ENCODE measurements at regions not wholly inside any gene's neighbourhood (a gene's known extent, or its start where the extent isn't known, plus 50 kb on each side); places are given as distances from the start of the nearest gene placed in this dataset.

DNA sequence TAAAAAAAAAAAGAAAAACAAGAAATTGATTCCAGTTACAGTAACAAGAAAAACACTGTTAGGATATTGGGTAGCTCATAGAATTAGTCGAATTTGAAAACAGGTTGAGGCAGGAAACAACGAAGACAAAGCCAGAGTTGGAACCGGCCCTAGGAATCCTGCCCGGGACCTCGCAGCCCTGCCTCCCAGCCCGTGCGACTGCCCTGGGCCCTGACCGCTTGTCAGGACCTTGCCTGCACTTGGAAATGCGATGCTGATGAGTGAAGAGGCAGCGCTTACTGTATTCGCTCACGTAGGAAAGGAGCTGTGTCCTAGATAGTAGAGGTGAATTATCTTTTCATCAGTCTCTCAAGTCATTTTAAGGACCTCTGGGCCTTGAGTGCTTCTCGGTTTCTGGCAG lies 611.7 kb upstream of the FAT1 start:
- H3K4me3 ChIP-seq: no peak overlapping the region
- H3K27ac ChIP-seq: no peak overlapping the region
- no peak for DNase-seq (ENCODE audit: low read depth in 1 of 2, low spot score in 1 of 2)
- no peaks in the 10 kb centered on the region for H3K4me1 ChIP-seq (ENCODE audit: low read depth)
- TF ChIP-seq, protein P1, sequence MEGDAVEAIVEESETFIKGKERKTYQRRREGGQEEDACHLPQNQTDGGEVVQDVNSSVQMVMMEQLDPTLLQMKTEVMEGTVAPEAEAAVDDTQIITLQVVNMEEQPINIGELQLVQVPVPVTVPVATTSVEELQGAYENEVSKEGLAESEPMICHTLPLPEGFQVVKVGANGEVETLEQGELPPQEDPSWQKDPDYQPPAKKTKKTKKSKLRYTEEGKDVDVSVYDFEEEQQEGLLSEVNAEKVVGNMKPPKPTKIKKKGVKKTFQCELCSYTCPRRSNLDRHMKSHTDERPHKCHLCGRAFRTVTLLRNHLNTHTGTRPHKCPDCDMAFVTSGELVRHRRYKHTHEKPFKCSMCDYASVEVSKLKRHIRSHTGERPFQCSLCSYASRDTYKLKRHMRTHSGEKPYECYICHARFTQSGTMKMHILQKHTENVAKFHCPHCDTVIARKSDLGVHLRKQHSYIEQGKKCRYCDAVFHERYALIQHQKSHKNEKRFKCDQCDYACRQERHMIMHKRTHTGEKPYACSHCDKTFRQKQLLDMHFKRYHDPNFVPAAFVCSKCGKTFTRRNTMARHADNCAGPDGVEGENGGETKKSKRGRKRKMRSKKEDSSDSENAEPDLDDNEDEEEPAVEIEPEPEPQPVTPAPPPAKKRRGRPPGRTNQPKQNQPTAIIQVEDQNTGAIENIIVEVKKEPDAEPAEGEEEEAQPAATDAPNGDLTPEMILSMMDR (IDR thresholded peaks at IDR 0.05; ENCODE audit: low read depth, low read length): no peak
- H3K27me3 ChIP-seq: no peaks in the 10 kb centered on the region
- no peaks in the 10 kb centered on the region for H3K36me3 ChIP-seq
- no peaks in the 10 kb centered on the region for H3K9me3 ChIP-seq (ENCODE audit: low read depth)

DNA sequence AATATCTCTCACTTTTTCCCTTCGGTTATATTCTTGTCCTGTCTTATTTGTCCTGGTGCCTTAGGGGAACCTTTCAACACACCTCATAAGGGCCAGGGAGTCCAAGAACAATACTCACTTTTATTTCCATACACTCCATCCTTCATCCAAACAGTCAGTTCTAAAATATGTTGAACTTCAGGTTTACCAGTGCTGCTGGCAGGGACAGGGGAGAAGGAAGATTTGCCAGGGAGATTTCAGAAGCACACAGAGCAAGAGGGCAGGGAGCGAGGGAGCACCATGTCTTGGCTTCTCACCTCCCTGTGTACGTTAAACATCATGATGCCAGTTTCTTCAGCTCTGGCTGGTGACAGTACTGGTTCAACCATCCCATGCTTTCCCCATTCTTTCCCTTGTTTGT lies 631.1 kb upstream of the FAT1 start:
- TF ChIP-seq, protein P1 (IDR thresholded peaks at IDR 0.05; ENCODE audit: low read depth, low read length): no peak
- H3K27ac ChIP-seq: no peak overlapping the region

DNA sequence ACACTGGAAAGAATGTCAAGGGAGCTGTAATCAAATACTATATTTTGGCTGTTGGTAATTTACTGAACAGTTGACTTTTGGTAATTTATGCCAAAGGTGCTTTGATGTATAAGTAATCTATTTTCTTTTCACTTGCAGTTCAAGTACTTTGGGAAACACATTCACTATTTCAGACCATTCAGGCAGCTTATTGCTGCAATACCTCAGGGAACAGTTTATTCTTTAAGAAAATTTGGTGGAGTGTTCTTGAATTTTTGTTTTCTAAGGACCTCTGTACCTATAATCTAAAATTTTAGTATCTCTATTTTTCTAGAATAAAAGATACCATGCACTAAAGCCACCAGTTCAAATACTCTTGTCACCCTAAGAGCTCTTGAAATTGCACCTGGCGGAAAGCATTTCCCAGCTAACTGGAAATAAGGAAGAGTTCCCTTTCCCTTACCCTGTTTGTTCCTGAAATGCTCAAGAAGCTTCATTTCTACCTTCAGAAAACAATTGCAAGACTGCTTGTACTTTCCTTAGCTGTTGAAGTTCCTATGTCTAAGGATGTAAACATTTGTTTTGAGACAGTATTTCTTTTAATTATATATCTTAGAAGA lies 633.5 kb upstream of the FAT1 start:
- no peaks in the 10 kb centered on the region for H3K36me3 ChIP-seq
- H3K27ac ChIP-seq: no peak overlapping the region
- no peaks in the 10 kb centered on the region for H3K9me3 ChIP-seq (ENCODE audit: low read depth)
- no peak overlapping the region for H3K4me3 ChIP-seq
- no peaks in the 10 kb centered on the region for H3K4me1 ChIP-seq (ENCODE audit: low read depth)
- TF ChIP-seq, protein P1 (IDR thresholded peaks at IDR 0.05; ENCODE audit: low read depth, low read length): no peak
- DNase-seq (ENCODE audit: low read depth in 1 of 2, low spot score in 1 of 2): no peak
- no peaks in the 10 kb centered on the region for H3K27me3 ChIP-seq

More for the DNA sequence above, 631.1 kb upstream of the FAT1 start:
- DNase-seq (ENCODE audit: low read depth in 1 of 2, low spot score in 1 of 2): no peak
- H3K36me3 ChIP-seq: no peaks in the 10 kb centered on the region
- H3K4me1 ChIP-seq (ENCODE audit: low read depth): no peaks in the 10 kb centered on the region
- H3K4me3 ChIP-seq: no peak overlapping the region
- no peaks in the 10 kb centered on the region for H3K9me3 ChIP-seq (ENCODE audit: low read depth)
- no peaks in the 10 kb centered on the region for H3K27me3 ChIP-seq

DNA sequence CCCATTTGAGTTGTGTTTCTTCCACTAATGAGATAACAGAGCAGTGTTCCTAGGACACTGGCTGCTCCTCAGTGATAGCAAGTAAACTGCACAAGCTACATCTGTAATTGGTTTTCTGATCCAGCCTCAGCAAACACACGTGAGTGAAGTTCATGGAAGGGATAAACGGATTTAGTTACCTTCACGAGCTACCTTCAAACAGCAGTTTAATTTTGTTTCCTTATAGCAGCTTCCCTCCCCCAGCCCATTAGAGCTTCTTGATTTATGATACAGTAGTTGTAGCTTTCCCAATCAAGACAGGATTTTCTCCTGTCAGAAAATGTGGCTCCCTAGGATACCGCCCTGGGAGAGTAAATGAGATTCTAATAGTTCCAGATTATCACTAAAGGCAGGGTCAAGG lies 634.2 kb upstream of the FAT1 start:
- no peak for DNase-seq (ENCODE audit: low read depth in 1 of 2, low spot score in 1 of 2)
- no peak overlapping the region for H3K27ac ChIP-seq
- TF ChIP-seq, protein P1 (IDR thresholded peaks at IDR 0.05; ENCODE audit: low read depth, low read length): no peak
- H3K4me1 ChIP-seq (ENCODE audit: low read depth): no peaks in the 10 kb centered on the region
- no peaks in the 10 kb centered on the region for H3K27me3 ChIP-seq
- H3K4me3 ChIP-seq: no peak overlapping the region
- H3K9me3 ChIP-seq (ENCODE audit: low read depth): no peaks in the 10 kb centered on the region
- no peaks in the 10 kb centered on the region for H3K36me3 ChIP-seq

DNA sequence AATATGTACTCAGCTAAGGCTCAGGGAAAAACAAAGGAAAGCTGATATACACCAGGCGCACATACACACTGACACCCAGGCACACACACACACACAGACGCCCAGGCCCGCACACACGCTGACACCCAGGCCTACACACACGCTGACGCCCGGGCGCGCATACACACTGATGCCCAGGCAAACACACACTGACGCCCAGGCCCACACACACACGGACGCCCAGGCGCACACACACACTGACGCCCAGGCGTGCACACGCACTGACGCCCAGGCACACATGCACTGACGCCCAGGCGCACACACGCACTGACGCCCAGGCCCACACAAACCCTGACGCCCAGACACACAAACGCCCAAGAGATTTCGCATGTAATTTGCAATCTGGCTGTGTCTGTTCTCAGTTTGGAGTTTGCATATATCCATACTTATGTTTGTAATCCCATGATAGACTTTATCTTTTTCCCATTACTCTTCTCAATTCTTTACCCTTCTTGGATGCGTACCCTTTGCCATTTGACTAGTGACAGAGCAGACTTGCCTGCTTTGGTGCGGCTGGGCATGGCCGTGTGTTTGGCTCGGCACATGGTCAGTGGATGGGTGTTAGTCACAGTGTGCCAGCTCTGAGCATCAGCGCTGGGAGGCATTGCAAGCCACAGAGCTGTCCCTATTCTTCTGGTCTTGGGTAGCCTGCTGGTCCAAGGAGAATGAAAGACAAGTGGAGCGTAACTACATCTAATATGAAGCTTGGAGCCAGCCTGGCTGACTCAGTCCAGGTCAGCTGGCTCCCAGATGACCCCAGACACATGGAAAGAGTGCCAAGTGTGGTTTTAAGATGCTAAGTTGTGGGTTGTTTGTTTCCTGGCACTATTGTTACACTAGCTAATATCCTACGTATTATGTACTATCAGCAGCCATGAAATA lies 632.4 kb upstream of the ZFP42 start:
- no peak overlapping the region for H3K27ac ChIP-seq
- H3K9me3 ChIP-seq (ENCODE audit: low read depth): no peaks in the 10 kb centered on the region
- H3K4me3 ChIP-seq: no peak overlapping the region
- H3K4me1 ChIP-seq (ENCODE audit: low read depth): no peaks in the 10 kb centered on the region
- DNase-seq (ENCODE audit: low read depth in 1 of 2, low spot score in 1 of 2): no peak
- TF ChIP-seq, protein P1 (IDR thresholded peaks at IDR 0.05; ENCODE audit: low read depth, low read length): no peak
- H3K36me3 ChIP-seq: no peaks in the 10 kb centered on the region
- no peaks in the 10 kb centered on the region for H3K27me3 ChIP-seq
